Activated CD4-positive, alpha-beta T cell treated with anti-CD3 and anti-CD28 coated beads for 36 hours (primary cell): ENCODE measurements at regions not wholly inside any gene's neighbourhood (a gene's known extent, or its start where the extent isn't known, plus 50 kb on each side); places are given as distances from the start of the nearest gene placed in this dataset.
"Not testable (repeated sequence)": the region's sequence is repeated elsewhere in the genome, so short reads cannot be mapped to it uniquely, and the experiment has no call there.

Experiments
- ATAC-seq: fragments of 200-7000 bp; cut with Tn5 transposase; one replicate; pipeline ENCODE4 v1.10.0; 2021; ENCODE audit warnings: mild to moderate bottlenecking, moderate library complexity
- CTCF ChIA-PET: fragments of 350-600 bp; sonication (Branson Sonifier 250); formaldehyde crosslinking; loops from one replicate; lab custom pipeline; 2021; ENCODE audit warnings: antibody characterized with exemption; lab: Charles Lee
- POLR2A ChIA-PET: fragments of 350-600 bp; sonication (Branson Sonifier 250); formaldehyde crosslinking; loops from one replicate; lab custom pipeline; 2021; ENCODE audit warnings: antibody characterized with exemption, inconsistent platforms; lab: Charles Lee
- DNase-seq: peaks from one replicate; pipeline ENCODE4 v3.0.0-alpha.2; 2020
- H3K27ac Mint-ChIP-seq: one replicate; pipeline ENCODE4 v1.8.0; 2021; ENCODE audit warnings: mixed read lengths
- H3K27me3 Mint-ChIP-seq: one replicate; pipeline ENCODE4 v1.8.0; 2021; ENCODE audit warnings: mixed read lengths
- H3K36me3 Mint-ChIP-seq: one replicate; pipeline ENCODE4 v1.8.0; 2021; ENCODE audit warnings: low read depth, mixed read lengths
- H3K4me1 Mint-ChIP-seq: one replicate; pipeline ENCODE4 v1.8.0; 2021; ENCODE audit warnings: mixed read lengths
- H3K4me3 Mint-ChIP-seq: one replicate; pipeline ENCODE4 v1.8.0; 2021; ENCODE audit warnings: mild to moderate bottlenecking, moderate library complexity, mixed read lengths
- H3K9me3 Mint-ChIP-seq: one replicate; pipeline ENCODE4 v1.8.0; 2021; ENCODE audit warnings: low read depth, mixed read lengths
- intact Hi-C, 2 experiments: fragments of 100-400 bp; cut with DNase I in 1 of 2; cut with micrococcal nuclease in 1 of 2; formaldehyde crosslinking; loops; one replicate each; pipeline versions ENCODE4 v1.14.2 to v1.15.1; 2022 to 2024; cut with DNase I, micrococcal nuclease

DNA sequence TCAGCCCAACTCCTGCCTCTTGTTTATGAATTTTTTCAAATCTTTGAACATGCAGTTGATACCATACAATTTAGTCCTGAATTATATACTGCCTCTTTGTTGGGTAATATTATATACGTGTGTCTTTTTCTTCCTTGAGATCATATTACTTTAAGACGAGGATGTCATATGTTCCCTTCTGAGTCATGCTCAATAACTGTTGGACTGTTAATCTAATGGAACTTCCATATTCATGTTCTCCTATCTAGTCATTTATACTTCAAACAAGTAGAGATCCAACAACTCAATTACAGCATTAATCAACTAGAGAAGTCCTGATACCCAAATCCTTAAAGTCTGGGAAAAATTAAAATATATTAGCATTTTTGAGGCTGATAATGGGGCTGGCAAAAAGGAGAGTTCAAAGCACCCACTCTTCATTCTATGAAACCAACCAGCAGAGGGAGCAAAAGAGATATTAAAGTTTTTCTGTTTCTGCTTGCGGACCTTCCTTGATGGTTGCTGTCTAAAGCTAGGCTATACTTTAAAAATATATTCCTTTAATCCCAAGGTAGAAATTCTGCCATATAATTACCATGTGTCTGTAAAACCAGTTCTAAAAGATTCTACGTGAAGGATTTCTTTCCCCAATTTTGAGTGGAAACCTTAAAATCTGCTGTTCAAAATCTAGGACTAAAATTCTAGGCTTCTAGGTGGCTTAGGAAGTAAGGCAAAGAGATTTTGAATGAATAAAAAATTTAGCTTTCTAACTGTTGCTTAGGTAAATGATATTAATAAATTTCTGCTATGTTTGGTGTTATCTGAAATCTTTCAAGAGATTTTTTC is 498.9 kb downstream of the BCKDHB start:
- intact Hi-C loops = loop anchor here (1.0 to 2.0 kb wide), 2 partner anchors 1149 kb away; no protein-coding TSS in a partner anchor
- no peaks in the 10 kb centered on the region for H3K4me1 Mint-ChIP-seq
- DNase-seq = no peak
- no peaks in the 10 kb centered on the region for H3K36me3 Mint-ChIP-seq
- H3K4me3 Mint-ChIP-seq = no peak overlapping the region
- CTCF ChIA-PET = interaction anchor here (1.0 to 1.1 kb wide), 2 partner anchors 19 to 1148 kb away, joined by 3 read pairs; no protein-coding TSS in a partner anchor
- ATAC-seq = no peak
- H3K9me3 Mint-ChIP-seq = no peaks in the 10 kb centered on the region
- peaks cover 9% of the 10 kb centered on the region for H3K27me3 Mint-ChIP-seq
- POLR2A ChIA-PET = no interaction called here
- no peak overlapping the region for H3K27ac Mint-ChIP-seq

- Mint-ChIP-seq H3K27ac (no peak overlapping the region), H3K27me3 (peaks cover 9% of the 10 kb centered on the region), H3K9me3 (no peaks in the 10 kb centered on the region), H3K36me3 (no peaks in the 10 kb centered on the region), H3K4me1 (no peaks in the 10 kb centered on the region), H3K4me3 (no peak overlapping the region)
- CTCF ChIA-PET = no interaction called here
- no peak for DNase-seq
- POLR2A ChIA-PET = no interaction called here
- intact Hi-C loops = loop anchor here in 1 of 2 experiments (2.0 kb wide), 1 partner anchor 1151 kb away; no protein-coding TSS in a partner anchor
- no peak for ATAC-seq
These were observed 497.2 kb downstream of the BCKDHB start for GRCh38 chr6:80603679-80604078.

- intact Hi-C loops = no loop called here
- no peak for DNase-seq
- Mint-ChIP-seq H3K4me1 (no peaks in the 10 kb centered on the region), H3K9me3 (no peaks in the 10 kb centered on the region), H3K27ac (no peak overlapping the region), H3K36me3 (no peaks in the 10 kb centered on the region), H3K27me3 (no peaks in the 10 kb centered on the region), H3K4me3 (no peak overlapping the region)
- no peak for ATAC-seq
- CTCF ChIA-PET = no interaction called here
- POLR2A ChIA-PET = no interaction called here
These were observed 488.0 kb downstream of the BCKDHB start for GRCh38 chr6:80594461-80594860.

- peaks cover under 1% of the 10 kb centered on the region for H3K9me3 Mint-ChIP-seq
- no peaks in the 10 kb centered on the region for H3K4me1 Mint-ChIP-seq
- DNase-seq (no peak), ATAC-seq (no peak)
- no peaks in the 10 kb centered on the region for H3K36me3 Mint-ChIP-seq
- H3K4me3 Mint-ChIP-seq = no peak overlapping the region
- ChIA-PET CTCF (no interaction called here), POLR2A (no interaction called here)
- no peaks in the 10 kb centered on the region for H3K27me3 Mint-ChIP-seq
- H3K27ac Mint-ChIP-seq = no peak overlapping the region
- intact Hi-C loops = no loop called here
These were observed 486.0 kb downstream of the BCKDHB start for GRCh38 chr6:80592436-80592835.

DNA sequence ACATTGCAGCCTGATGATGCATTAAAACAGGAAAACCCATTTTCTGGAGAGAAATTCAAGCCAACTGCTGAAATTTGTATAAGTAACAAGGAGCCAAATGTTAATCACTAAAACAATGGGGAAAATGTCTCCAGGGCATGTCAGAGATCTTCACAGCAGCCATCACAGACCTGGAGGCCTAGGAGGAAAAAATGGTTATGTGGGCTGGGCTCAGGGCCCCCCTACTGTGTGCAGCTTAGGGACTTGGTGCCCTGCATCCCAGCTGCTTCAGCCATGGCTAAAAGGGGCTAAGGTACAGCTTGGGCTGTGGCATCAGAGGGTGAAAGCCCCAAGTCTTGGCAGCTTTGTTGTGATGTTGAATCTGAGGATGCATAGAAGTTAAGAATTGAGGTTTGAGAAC is 479.8 kb downstream of the BCKDHB start:
- intact Hi-C loops = no loop called here
- Mint-ChIP-seq H3K27ac (no peak overlapping the region), H3K4me3 (no peak overlapping the region), H3K4me1 (no peaks in the 10 kb centered on the region), H3K9me3 (peaks cover 8% of the 10 kb centered on the region), H3K36me3 (no peaks in the 10 kb centered on the region), H3K27me3 (no peaks in the 10 kb centered on the region)
- DNase-seq (no peak), ATAC-seq (no peak)
- ChIA-PET POLR2A (no interaction called here), CTCF (no interaction called here)

DNA sequence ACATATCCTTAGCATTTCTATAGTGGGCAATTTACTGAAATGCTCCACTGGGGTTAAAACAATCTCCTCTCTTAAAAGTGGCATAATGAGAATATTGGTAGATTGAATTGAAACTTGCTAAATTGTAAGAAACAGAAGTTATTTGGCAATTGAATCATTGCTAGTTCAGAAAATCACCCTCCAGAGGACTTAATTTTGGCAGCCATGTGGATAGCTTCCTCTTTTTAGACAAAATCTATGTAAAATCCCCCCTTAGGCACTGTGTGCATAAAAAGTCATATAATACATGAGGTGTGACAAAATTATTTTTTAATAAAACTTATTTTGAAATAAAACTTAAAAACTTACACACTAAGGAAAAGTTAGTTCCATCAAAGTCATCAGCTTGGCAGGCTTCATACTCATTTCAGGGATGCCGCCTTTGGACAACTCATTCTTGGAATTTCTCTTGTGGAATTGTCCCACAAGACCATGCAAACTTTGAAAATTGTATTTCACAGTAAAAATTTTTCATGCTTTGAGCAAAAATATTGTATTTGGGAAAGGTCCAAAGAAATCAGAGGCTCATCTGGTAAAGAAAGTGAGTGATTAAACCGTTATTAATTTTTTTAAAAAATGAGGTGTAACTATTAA is 473.0 kb downstream of the BCKDHB start:
- no peak overlapping the region for H3K27ac Mint-ChIP-seq
- POLR2A ChIA-PET = no interaction called here
- DNase-seq (no peak), ATAC-seq (no peak)
- H3K9me3 Mint-ChIP-seq = no peaks in the 10 kb centered on the region
- H3K4me1 Mint-ChIP-seq = no peaks in the 10 kb centered on the region
- H3K27me3 Mint-ChIP-seq = no peaks in the 10 kb centered on the region
- H3K36me3 Mint-ChIP-seq = no peaks in the 10 kb centered on the region
- H3K4me3 Mint-ChIP-seq = no peak overlapping the region
- CTCF ChIA-PET = no interaction called here
- intact Hi-C loops = loop anchor here in 1 of 2 experiments (1.0 kb wide), 1 partner anchor 36 kb away; no protein-coding TSS in a partner anchor

DNA sequence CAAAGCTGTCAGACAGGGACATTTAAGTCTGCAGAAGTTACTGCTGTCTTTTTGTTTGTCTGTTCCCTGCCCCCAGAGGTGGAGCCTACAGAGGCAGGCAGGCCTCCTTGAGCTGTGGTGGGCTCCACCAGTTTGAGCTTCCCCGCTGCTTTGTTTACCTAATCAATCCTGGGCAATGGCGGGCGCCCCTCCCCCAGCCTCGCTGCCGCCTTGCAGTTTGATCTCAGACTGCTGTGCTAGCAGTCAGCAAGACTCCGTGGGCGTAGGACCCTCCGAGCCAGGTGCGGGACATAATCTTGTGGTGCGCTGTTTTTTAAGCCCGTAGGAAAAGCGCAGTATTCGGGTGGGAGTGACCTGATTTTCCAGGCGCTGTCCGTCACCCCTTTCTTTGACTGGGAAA is 466.8 kb downstream of the BCKDHB start:
- H3K36me3 Mint-ChIP-seq, H3K9me3 Mint-ChIP-seq, H3K27me3 Mint-ChIP-seq, H3K4me3 Mint-ChIP-seq, H3K27ac Mint-ChIP-seq, intact Hi-C loops, POLR2A ChIA-PET, ATAC-seq, DNase-seq, CTCF ChIA-PET, H3K4me1 Mint-ChIP-seq: not testable (repeated sequence)

DNA sequence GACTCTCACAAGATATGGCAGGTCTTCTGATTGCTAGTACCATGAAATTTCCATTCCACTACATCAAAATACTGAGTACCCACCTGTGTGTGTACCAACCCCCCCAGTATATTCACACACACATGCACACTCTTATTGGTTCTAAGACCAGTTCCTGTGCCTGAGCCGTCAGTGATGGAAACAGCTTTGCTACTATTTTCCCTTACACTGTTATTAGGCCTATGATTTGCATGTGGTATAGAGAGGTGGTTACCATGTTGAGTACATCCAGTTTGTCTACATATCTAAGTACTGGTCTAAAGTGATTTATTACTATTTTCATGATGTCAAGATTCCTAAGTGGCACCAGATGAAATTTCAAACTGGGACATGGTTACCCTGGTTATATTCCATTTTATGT is 459.9 kb downstream of the BCKDHB start:
- CTCF ChIA-PET = no interaction called here
- no peak overlapping the region for H3K4me3 Mint-ChIP-seq
- no peaks in the 10 kb centered on the region for H3K9me3 Mint-ChIP-seq
- intact Hi-C loops = no loop called here
- no peaks in the 10 kb centered on the region for H3K4me1 Mint-ChIP-seq
- H3K27ac Mint-ChIP-seq = no peak overlapping the region
- no peaks in the 10 kb centered on the region for H3K27me3 Mint-ChIP-seq
- DNase-seq (no peak), ATAC-seq (no peak)
- H3K36me3 Mint-ChIP-seq = no peaks in the 10 kb centered on the region
- POLR2A ChIA-PET = no interaction called here

GRCh38 chr6:80553071-80553740 is 446.7 kb downstream of the BCKDHB start:
- ATAC-seq (no peak), DNase-seq (no peak)
- Mint-ChIP-seq H3K27ac (no peak overlapping the region), H3K36me3 (no peaks in the 10 kb centered on the region), H3K27me3 (no peaks in the 10 kb centered on the region), H3K4me1 (no peaks in the 10 kb centered on the region), H3K9me3 (no peaks in the 10 kb centered on the region), H3K4me3 (no peak overlapping the region)
- ChIA-PET POLR2A (no interaction called here), CTCF (no interaction called here)
- intact Hi-C loops = no loop called here

- CTCF ChIA-PET = no interaction called here
- DNase-seq (no peak), ATAC-seq (no peak)
- Mint-ChIP-seq H3K36me3 (no peaks in the 10 kb centered on the region), H3K4me1 (no peaks in the 10 kb centered on the region), H3K27ac (no peak overlapping the region), H3K9me3 (no peaks in the 10 kb centered on the region), H3K27me3 (no peaks in the 10 kb centered on the region), H3K4me3 (no peak overlapping the region)
- POLR2A ChIA-PET = no interaction called here
- intact Hi-C loops = no loop called here
These were observed 444.3 kb downstream of the BCKDHB start for GRCh38 chr6:80550748-80551147.

DNA sequence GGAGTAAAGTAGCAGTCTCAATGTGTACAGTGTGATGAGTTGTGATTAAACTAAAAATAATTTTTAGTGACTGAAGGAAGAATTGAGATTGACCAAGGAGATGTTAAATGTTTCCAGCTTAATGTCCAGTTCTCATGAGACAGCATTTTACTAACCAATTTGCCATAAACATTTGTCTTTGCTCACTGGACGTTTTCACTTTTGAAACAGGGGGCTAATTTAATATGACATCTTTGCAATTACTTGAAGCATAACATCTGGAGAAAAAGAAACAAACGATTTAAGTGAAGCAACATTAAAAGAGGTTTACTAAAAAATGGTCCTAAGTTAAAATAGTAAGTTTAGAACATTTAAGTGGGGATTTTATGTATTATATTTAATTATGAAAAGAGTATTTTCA is 443.8 kb downstream of the BCKDHB start:
- POLR2A ChIA-PET = no interaction called here
- CTCF ChIA-PET = no interaction called here
- H3K27me3 Mint-ChIP-seq = no peaks in the 10 kb centered on the region
- ATAC-seq (no peak), DNase-seq (no peak)
- no peaks in the 10 kb centered on the region for H3K36me3 Mint-ChIP-seq
- intact Hi-C loops = no loop called here
- H3K9me3 Mint-ChIP-seq = no peaks in the 10 kb centered on the region
- no peak overlapping the region for H3K27ac Mint-ChIP-seq
- no peak overlapping the region for H3K4me3 Mint-ChIP-seq
- no peaks in the 10 kb centered on the region for H3K4me1 Mint-ChIP-seq

- DNase-seq = no peak
- Mint-ChIP-seq H3K27me3 (no peaks in the 10 kb centered on the region), H3K36me3 (no peaks in the 10 kb centered on the region), H3K9me3 (no peaks in the 10 kb centered on the region), H3K27ac (no peak overlapping the region), H3K4me1 (no peaks in the 10 kb centered on the region), H3K4me3 (no peak overlapping the region)
- ChIA-PET CTCF (no interaction called here), POLR2A (no interaction called here)
- intact Hi-C loops = no loop called here
- no peak for ATAC-seq
These were observed 442.1 kb downstream of the BCKDHB start for GRCh38 chr6:80548532-80548931.
